H1 (cell line): ENCODE measurements at regions not wholly inside any gene's neighbourhood (a gene's known extent, or its start where the extent isn't known, plus 50 kb on each side); places are given as distances from the start of the nearest gene placed in this dataset.

Source experiments
- TF ChIP-seq, protein P1 (sequence below): IDR thresholded peaks from 2 replicates; pipeline ENCODE4 v1.6.1; 2011; ENCODE audit warnings: low read depth, mild to moderate bottlenecking, low read length; ENCODE audit not compliant: insufficient read depth

DNA sequence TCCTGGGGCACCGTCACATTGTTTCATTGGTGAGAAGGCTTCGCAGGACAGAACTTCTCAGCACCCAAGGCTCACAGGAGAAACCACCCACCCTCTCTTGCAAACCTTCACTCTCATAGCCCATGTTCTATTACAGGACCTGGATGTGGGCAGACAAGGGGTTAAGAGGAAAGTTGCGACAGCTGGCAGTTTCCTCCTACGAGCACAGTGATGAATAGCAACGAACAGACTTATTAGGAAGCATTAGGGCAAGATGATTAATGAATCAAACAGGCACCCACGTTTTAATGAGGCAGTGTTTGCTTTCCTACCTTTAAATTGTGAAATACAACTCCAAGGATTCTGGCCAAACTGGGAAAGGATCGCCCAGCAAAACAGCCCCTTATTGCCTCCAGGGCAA lies 339.3 kb downstream of the DRD1 start (continued):
- TF ChIP-seq, protein P1, sequence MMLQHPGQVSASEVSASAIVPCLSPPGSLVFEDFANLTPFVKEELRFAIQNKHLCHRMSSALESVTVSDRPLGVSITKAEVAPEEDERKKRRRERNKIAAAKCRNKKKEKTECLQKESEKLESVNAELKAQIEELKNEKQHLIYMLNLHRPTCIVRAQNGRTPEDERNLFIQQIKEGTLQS, result no peak
